Omental fat pad (tissue), 3 donors: ENCODE measurements at regions not wholly inside any gene's neighbourhood (a gene's known extent, or its start where the extent isn't known, plus 50 kb on each side); places are given as distances from the start of the nearest gene placed in this dataset.

Source experiments
- ATAC-seq: fragments of 150-250 bp; one replicate; pipeline ENCODE4 v1.9.1; 2016; ENCODE audit warnings: mild to moderate bottlenecking, moderate library complexity; ENCODE audit not compliant: low FRiP score
- DNase-seq: peaks from one replicate; pipeline ENCODE4 v3.0.0-alpha.2; 2019; ENCODE audit warnings: low spot score
- CTCF ChIP-seq, 3 donors: fragments of 450-650 bp; IDR thresholded peaks; one replicate each; pipeline ENCODE4 v1.5.1; 2016 to 2017; ENCODE audit warnings: antibody characterized with exemption in 3 of 3, mild to moderate bottlenecking in 3 of 3, moderate library complexity in 2 of 3

- ATAC-seq (no peak), DNase-seq (no peak)
Observed at GRCh38 chr9:113646946-113647914, 183.7 kb downstream of the RGS3 start.

GRCh38 chr9:113648048-113648447 is 184.5 kb downstream of the RGS3 start:
- no peak for DNase-seq
- no peak for ATAC-seq
- TF ChIP-seq CTCF (IDR thresholded peaks at IDR 0.05): no peak

More at GRCh38 chr9:113646946-113647914, 183.7 kb downstream of the RGS3 start:
- TF ChIP-seq CTCF (IDR thresholded peaks at IDR 0.05): no peak

DNA sequence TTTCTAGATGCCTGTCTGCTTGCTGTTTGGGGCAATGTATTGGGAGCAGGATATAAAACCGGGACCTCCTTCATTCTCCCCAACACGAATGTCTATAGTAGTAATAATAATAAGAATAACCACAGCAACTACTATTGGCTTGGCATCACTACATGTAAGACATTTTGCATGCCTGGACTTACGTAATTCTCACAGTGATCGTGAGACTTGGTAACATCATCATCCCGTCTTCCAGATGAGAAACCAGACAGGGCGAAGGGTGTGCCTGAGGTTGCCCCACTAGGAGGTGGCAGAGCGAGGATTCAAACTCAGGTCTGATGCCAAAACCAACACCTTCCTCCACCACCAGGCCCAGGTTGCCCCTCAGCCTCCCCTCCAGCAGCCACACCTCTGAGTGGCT is 185.1 kb downstream of the RGS3 start:
- no peak for TF ChIP-seq CTCF (IDR thresholded peaks at IDR 0.05)
- ATAC-seq (no peak), DNase-seq (no peak)

DNA sequence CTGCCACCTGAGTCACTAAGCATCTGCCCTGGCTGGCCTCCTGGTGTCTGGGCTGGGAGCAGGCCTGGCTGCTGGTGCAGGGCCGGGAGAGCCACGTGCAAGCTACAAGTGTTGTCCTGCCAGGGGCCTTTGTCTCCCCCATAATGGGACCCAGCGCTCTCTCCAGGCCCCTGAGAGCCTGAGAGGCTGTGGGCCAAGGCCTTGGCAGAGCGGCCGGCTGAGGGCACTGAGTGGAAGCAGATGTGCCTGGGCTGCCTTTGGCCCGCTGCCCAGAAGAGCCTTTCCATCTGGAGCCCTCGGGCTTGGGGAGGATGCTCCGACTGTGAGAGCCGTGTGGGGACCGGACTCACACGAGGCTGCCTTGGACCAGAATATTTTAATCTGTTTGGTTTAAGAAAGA is 185.5 kb downstream of the RGS3 start:
- no peak for DNase-seq
- ATAC-seq: no peak
- no peak for TF ChIP-seq CTCF (IDR thresholded peaks at IDR 0.05)

DNA sequence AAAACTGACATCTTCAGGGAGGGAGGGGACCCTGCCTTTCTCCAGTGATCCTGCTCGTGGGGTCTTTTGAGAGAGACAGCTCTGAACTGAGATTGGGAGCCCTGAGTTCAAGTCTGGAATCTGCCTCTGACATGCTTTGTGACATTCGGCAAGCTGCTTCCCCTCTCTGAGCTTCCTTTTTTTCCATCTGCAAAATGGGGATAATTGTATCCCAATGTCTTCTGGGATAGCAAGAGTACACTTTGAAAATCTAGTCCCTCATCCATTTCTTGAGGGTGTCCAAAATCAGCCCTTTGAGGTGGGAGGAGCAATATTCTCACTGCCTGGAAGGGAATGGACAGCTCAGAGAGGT is 186.3 kb downstream of the RGS3 start:
- no peak for ATAC-seq
- DNase-seq: no peak
- no peak for TF ChIP-seq CTCF (IDR thresholded peaks at IDR 0.05)

DNA sequence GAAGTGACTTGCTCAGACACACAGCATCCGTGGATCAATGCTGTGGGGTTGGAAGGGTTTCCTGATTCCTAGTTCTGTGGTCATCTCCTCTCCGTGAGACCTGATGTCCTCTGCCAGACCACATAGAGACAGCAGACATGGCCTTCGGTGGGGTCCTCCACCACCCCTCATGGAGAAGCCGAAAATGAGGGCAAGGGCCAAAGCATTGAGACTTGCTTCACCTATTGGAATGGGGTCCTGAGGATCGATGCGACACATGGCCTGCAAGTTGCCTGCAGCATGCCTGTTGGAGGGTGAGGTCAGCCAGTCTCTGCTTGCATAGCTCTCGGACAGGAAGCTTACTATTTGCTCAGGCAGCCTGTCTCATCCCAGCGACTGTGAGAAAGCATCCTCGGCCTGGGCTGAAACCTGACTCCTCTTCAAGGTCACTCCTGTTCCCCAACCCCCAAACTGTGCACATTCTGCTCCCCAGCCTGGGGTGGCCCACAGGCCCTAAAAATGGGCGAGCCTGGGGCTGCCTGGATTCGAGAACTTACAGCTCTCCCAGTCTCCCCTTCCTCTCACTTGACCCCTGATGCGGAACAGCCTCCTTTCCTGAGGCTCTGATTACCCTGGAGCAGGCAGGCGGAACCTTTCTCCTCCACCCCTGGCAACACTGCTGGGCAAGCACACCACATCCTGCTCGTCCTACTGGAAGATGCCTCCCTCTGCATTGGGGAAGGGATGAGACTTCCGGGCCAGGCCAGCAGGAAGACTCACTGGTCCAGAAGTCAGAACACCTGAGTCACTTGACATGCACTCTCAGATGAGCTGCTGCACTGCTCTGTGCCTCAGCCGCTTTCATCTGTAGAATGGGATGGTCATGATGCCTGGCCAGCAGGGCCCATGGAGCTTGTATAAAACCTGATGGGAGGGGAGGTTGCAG is 186.9 kb downstream of the RGS3 start:
- TF ChIP-seq CTCF (IDR thresholded peaks at IDR 0.05): no peak
- ATAC-seq (no peak), DNase-seq (no peak)
